Kidney (tissue), 13 donors: ENCODE measurements at regions not wholly inside any gene's neighbourhood (a gene's known extent, or its start where the extent isn't known, plus 50 kb on each side); places are given as distances from the start of the nearest gene placed in this dataset.

Experiments used
- DNase-seq, 5 donors: peaks; one replicate each; pipeline ENCODE4 v3.0.0-alpha.2; 2013 to 2020
- FAIRE-seq: peaks from 2 replicates; lab custom pipeline; 2012; peaks lifted over from hg19 to GRCh38; lab: Jason Lieb, UNC
- H3K27ac ChIP-seq, 2 donors: one replicate each; pipeline ENCODE4 v1.7.0; 2013; ENCODE audit warnings: low read depth in 2 of 2, low read length in 2 of 2, inconsistent platforms in 1 of 2
- H3K27me3 ChIP-seq: one replicate; pipeline ENCODE4 v1.7.1; 2013; ENCODE audit warnings: low read length, inconsistent platforms; ENCODE audit not compliant: control insufficient read depth, insufficient read depth
- H3K36me3 ChIP-seq, 3 donors: one replicate each; pipeline versions ENCODE4 v1.7.0 to v1.7.1; 2013; ENCODE audit warnings: low read length in 3 of 3, control low read depth in 1 of 3, inconsistent platforms in 1 of 3; ENCODE audit not compliant: insufficient read depth in 3 of 3, control insufficient read depth in 2 of 3
- H3K4me1 ChIP-seq, 3 donors: one replicate each; pipeline versions ENCODE4 v1.7.0 to v1.7.1; 2013; ENCODE audit warnings: low read length in 3 of 3, inconsistent platforms in 1 of 3, low read depth in 1 of 3; ENCODE audit not compliant: control insufficient read depth in 2 of 3, insufficient read depth in 2 of 3
- H3K4me3 ChIP-seq, 3 donors: one replicate each; pipeline versions ENCODE4 v1.7.0 to v1.8.1; 2013; ENCODE audit warnings: low read length in 3 of 3, control low read depth in 1 of 3, inconsistent platforms in 1 of 3
- H3K9ac ChIP-seq, 3 donors: one replicate each; pipeline versions ENCODE4 v1.7.0 to v1.7.1; 2013; ENCODE audit warnings: low read length in 3 of 3, control low read depth in 1 of 3, inconsistent platforms in 1 of 3
- H3K9me3 ChIP-seq, 3 donors: one replicate each; pipeline versions ENCODE4 v1.7.0 to v1.7.1; 2013; ENCODE audit warnings: low read length in 3 of 3, control low read depth in 1 of 3, inconsistent platforms in 1 of 3; ENCODE audit not compliant: control insufficient read depth in 2 of 3, insufficient read depth in 1 of 3
- intact Hi-C: fragments of 100-400 bp; cut with DNase I; formaldehyde crosslinking; loops from one replicate; pipeline ENCODE4 v1.11.1; 2022
- TF ChIP-seq, protein P1 (sequence below): IDR thresholded peaks from 3 replicates; pipeline ENCODE4 v1.5.1; 2012; ENCODE audit warnings: mild to moderate bottlenecking, moderate library complexity, borderline replicate concordance; ENCODE audit not compliant: insufficient read depth; ENCODE audit errors: extremely low read depth
- donor health status: control.
- donor health status: control.
- donor health status: control.
- donor health status: control.
- donor health status: control.
- donor health status: DM: yes; HTN: yes; CAD: no.
- donor health status: Normal renal cell carcinoma (clear cell type).

DNA sequence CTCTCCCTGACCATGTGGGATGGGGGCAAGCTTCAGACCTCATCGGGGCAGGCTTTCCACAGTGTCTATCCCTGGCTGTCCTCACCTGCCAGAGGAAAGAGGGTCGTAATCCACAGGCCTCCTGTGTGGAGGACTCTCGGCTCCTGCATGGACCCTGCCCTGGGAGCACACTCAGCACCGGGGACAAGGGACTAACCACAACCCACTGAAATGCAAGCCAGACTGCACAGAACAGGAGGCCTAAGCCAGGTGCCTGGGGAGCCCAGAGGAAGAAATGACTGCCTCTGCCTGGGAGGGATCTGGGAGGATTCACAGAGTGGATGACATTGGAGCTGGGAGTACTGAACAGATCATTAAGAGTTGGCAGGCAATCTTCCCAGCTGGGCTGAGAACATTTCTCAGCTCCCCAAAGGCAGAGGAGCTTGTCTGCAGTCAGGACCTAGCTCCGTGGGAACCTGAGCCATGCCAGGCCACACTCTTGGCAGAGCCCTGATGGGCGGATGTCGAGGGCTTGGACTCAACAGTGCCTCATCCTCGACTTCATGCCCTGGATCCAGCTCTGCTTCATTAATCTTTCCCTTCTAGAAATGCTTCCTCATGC, 213.4 kb downstream of the USP6NL start:
- DNase-seq = peak in 2 of 5 donors; percentile 30 to 50
- no peak for FAIRE-seq
- no peaks in the 10 kb centered on the region for H3K27me3 ChIP-seq
- no peak overlapping the region for H3K27ac ChIP-seq
- intact Hi-C loops = no loop called here
- H3K9ac ChIP-seq = no peak overlapping the region
- no peaks in the 10 kb centered on the region for H3K36me3 ChIP-seq
- TF ChIP-seq, protein P1, sequence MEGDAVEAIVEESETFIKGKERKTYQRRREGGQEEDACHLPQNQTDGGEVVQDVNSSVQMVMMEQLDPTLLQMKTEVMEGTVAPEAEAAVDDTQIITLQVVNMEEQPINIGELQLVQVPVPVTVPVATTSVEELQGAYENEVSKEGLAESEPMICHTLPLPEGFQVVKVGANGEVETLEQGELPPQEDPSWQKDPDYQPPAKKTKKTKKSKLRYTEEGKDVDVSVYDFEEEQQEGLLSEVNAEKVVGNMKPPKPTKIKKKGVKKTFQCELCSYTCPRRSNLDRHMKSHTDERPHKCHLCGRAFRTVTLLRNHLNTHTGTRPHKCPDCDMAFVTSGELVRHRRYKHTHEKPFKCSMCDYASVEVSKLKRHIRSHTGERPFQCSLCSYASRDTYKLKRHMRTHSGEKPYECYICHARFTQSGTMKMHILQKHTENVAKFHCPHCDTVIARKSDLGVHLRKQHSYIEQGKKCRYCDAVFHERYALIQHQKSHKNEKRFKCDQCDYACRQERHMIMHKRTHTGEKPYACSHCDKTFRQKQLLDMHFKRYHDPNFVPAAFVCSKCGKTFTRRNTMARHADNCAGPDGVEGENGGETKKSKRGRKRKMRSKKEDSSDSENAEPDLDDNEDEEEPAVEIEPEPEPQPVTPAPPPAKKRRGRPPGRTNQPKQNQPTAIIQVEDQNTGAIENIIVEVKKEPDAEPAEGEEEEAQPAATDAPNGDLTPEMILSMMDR = no peak
- no peaks in the 10 kb centered on the region for H3K4me1 ChIP-seq
- H3K9me3 ChIP-seq = peaks cover 0 to 3% (median 0%) of the 10 kb centered on the region in 3 donors
- H3K4me3 ChIP-seq = no peak overlapping the region

DNA sequence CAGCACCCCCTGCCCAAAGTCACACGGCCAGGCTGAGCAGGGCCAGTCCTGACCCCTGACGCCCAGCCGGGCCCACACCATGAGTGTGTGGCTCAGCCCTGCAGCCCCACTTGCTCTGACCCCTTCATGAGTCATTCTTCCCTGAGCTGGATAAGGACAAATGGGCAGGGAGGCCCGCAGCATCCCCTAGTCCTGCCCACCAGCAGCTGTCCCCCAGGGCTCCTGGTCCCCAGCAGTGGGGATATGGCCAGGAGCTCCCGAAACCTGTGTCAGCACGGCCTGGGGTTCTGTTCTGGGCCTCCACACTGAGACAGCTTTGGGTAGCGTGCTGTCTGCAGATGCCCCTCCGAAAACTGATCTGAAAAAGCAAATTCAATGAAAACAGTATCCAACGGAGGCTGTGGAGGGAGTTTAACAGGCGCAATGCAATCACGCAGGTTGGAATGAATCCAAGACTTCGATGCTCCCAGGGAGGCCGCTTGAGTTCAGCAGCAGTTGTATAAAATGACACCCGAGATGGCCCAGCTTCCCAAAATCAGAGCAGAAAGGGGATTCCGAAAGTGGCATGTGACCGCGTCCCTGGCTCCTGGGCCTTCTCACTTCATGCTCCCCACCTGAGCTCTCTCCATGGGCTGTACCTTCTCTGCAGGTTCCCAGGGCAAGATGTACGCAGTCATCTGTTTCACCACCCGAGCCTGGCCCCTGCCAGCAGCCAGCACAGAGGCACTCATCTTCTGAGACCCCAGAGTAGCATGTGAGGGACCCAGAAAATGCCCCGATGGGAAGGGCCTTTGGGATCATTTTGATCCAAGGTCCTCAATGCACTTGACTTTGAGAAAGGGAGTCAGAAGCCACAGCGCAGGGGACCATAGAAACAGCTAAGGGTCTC, 214.1 kb downstream of the USP6NL start:
- FAIRE-seq = no peak
- TF ChIP-seq, protein P1 = no peak
- peaks cover 0 to under 1% (median 0%) of the 10 kb centered on the region in 3 donors for H3K9me3 ChIP-seq
- H3K27ac ChIP-seq = no peak overlapping the region
- DNase-seq = peak in 1 of 5 donors; percentile 32
- no peak overlapping the region for H3K9ac ChIP-seq
- H3K36me3 ChIP-seq = no peaks in the 10 kb centered on the region
- no peak overlapping the region for H3K4me3 ChIP-seq
- H3K27me3 ChIP-seq = no peaks in the 10 kb centered on the region
- intact Hi-C loops = no loop called here
- no peaks in the 10 kb centered on the region for H3K4me1 ChIP-seq

DNA sequence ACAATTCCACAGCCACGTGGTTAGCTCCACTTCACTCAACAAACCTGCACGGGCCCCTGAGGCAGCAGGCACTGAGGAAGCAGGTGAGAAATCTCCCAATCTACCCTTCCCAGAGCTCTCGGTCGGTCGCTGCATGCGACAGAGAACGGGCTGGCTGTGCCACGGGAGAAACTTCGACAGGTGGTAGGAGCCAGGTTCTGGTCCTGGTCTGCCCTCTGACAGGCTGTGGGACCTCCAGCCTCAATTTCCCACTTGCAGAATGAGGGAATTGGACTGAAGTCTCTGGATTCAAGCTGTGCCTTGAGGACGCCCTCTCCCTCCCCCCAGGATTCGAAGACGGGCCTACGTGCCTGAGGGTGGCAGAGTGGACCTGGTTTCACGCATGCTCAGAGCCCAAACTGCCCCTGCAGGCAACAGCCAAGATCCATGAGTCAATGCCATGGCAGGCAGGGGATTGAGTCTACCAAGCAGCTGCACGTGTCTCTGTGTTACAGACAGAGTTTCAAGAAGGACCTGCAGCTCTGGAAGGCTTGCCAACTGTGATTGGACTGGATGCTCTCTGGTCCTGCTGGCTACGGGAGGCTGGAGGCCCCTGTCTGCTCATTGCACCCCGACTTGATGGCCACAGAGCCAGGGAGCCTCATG, 215.0 kb downstream of the USP6NL start:
- Histone ChIP-seq H3K27me3 (no peaks in the 10 kb centered on the region), H3K4me3 (no peak overlapping the region), H3K36me3 (no peaks in the 10 kb centered on the region), H3K9me3 (no peaks in the 10 kb centered on the region), H3K4me1 (no peaks in the 10 kb centered on the region), H3K9ac (no peak overlapping the region), H3K27ac (no peak overlapping the region)
- intact Hi-C loops = no loop called here
- TF ChIP-seq, protein P1 = no peak
- FAIRE-seq (no peak), DNase-seq (no peak)
